Neural cell (in vitro differentiated cells): ENCODE measurements at regions not wholly inside any gene's neighbourhood (a gene's known extent, or its start where the extent isn't known, plus 50 kb on each side); places are given as distances from the start of the nearest gene placed in this dataset.

Source experiments
- H2AFZ ChIP-seq: fragments of 200-600, 300-800 bp; sonication (generic), shearing (Covaris generic); 2 replicates; pipeline ENCODE4 v1.6.0; 2014; ENCODE audit warnings: low read depth, mild to moderate bottlenecking, antibody characterized with exemption, low read length, moderate library complexity
- H3F3A ChIP-seq: fragments of 200-600 bp; shearing (Covaris generic); 2 replicates; pipeline ENCODE4 v1.6.1; 2016; ENCODE audit warnings: mild to moderate bottlenecking, moderate library complexity, mixed read lengths, antibody characterized with exemption, low read length; ENCODE audit not compliant: insufficient read depth, poor library complexity, severe bottlenecking
- H3K27ac ChIP-seq: fragments of 200-600, 300-800 bp; sonication (generic), shearing (Covaris generic); 2 replicates; pipeline ENCODE4 v1.5.1; 2014; ENCODE audit warnings: mild to moderate bottlenecking, low read length, moderate library complexity
- H3K27me3 ChIP-seq: fragments of 300-800, 200-600 bp; sonication (generic), shearing (Covaris generic); 2 replicates; pipeline ENCODE4 v1.6.0; 2014; ENCODE audit warnings: mild to moderate bottlenecking, low read depth, low read length, moderate library complexity; ENCODE audit not compliant: insufficient read depth
- H3K36me3 ChIP-seq: fragments of 300-800, 200-600 bp; sonication (generic), shearing (Covaris generic); 2 replicates; pipeline ENCODE4 v1.5.1; 2014; ENCODE audit warnings: mild to moderate bottlenecking, antibody characterized with exemption, low read length, moderate library complexity; ENCODE audit not compliant: insufficient read depth
- H3K4me2 ChIP-seq: fragments of 300-800, 200-600 bp; sonication (generic), shearing (Covaris generic); 2 replicates; pipeline ENCODE4 v1.6.0; 2014; ENCODE audit warnings: mild to moderate bottlenecking, low read length
- H3K4me3 ChIP-seq: fragments of 300-800, 200-600 bp; sonication (generic), shearing (Covaris generic); 2 replicates; pipeline ENCODE4 v1.5.1; 2014; ENCODE audit warnings: mild to moderate bottlenecking, low read length, moderate library complexity
- H3K79me2 ChIP-seq: fragments of 200-600 bp; shearing (Covaris generic); replicated peaks from 2 replicates; pipeline ENCODE4 v1.6.0; 2014; ENCODE audit warnings: mild to moderate bottlenecking, low read length, moderate library complexity; ENCODE audit not compliant: insufficient read depth
- H3K9ac ChIP-seq: fragments of 300-800, 200-600 bp; sonication (generic), shearing (Covaris generic); 2 replicates; pipeline ENCODE4 v1.6.1; 2016; ENCODE audit warnings: mild to moderate bottlenecking, low read length, mixed read lengths
- H3K9me2 ChIP-seq: fragments of 200-600 bp; shearing (Covaris generic); 2 replicates; pipeline ENCODE4 v1.6.1; 2016; ENCODE audit warnings: mild to moderate bottlenecking, low read length, mixed read lengths; ENCODE audit not compliant: insufficient read depth
- H3K9me3 ChIP-seq: fragments of 200-600, 300-800 bp; sonication (generic), shearing (Covaris generic); 2 replicates; pipeline ENCODE4 v1.6.1; 2016; ENCODE audit warnings: mild to moderate bottlenecking, mixed run types, low read length, moderate library complexity, mixed read lengths
- H4K20me1 ChIP-seq: fragments of 200-600 bp; shearing (Covaris generic); 2 replicates; pipeline ENCODE4 v1.6.1; 2016; ENCODE audit warnings: mild to moderate bottlenecking, mixed run types; ENCODE audit not compliant: insufficient read depth
- EP300 ChIP-seq: fragments of 450-650 bp; conservative IDR thresholded peaks from 2 replicates; pipeline ENCODE4 v1.6.1; 2014; ENCODE audit warnings: antibody characterized with exemption, mild to moderate bottlenecking, moderate library complexity; ENCODE audit not compliant: poor library complexity, severe bottlenecking
- EZH2 ChIP-seq: fragments of 200-600, 300-800 bp; shearing (Covaris generic), sonication (generic); IDR thresholded peaks from 2 replicates; pipeline ENCODE4 v1.6.1; 2014; ENCODE audit warnings: antibody characterized with exemption, low read length, borderline replicate concordance, mild to moderate bottlenecking; ENCODE audit not compliant: insufficient read depth, poor library complexity, severe bottlenecking
- MXI1 ChIP-seq: fragments of 450-650 bp; conservative IDR thresholded peaks from 2 replicates; pipeline ENCODE4 v1.6.1; 2014; ENCODE audit warnings: antibody characterized with exemption, mild to moderate bottlenecking; ENCODE audit not compliant: poor library complexity, severe bottlenecking
- POLR2AphosphoS5 ChIP-seq: IDR thresholded peaks from 2 replicates; pipeline ENCODE4 v1.6.1; 2012
- RAD21 ChIP-seq: fragments of 450-650 bp; conservative IDR thresholded peaks from 2 replicates; pipeline ENCODE4 v1.6.1; 2014; ENCODE audit warnings: antibody characterized with exemption, mild to moderate bottlenecking, moderate library complexity
- REST ChIP-seq: IDR thresholded peaks from 2 replicates; pipeline ENCODE4 v1.6.1; 2012; ENCODE audit warnings: borderline replicate concordance
- SMC3 ChIP-seq: fragments of 450-650 bp; conservative IDR thresholded peaks from 2 replicates; pipeline ENCODE4 v1.6.1; 2014; ENCODE audit warnings: antibody characterized with exemption, mild to moderate bottlenecking, moderate library complexity; ENCODE audit not compliant: poor library complexity
- TAF1 ChIP-seq: IDR thresholded peaks from 2 replicates; pipeline ENCODE4 v1.6.1; 2012; ENCODE audit warnings: low read depth
- TF ChIP-seq, protein P1 (sequence below): fragments of 450-650 bp; IDR thresholded peaks from 2 replicates; pipeline ENCODE4 v1.5.1; 2014; ENCODE audit warnings: antibody characterized with exemption, mild to moderate bottlenecking, moderate library complexity; ENCODE audit not compliant: poor library complexity, severe bottlenecking

DNA sequence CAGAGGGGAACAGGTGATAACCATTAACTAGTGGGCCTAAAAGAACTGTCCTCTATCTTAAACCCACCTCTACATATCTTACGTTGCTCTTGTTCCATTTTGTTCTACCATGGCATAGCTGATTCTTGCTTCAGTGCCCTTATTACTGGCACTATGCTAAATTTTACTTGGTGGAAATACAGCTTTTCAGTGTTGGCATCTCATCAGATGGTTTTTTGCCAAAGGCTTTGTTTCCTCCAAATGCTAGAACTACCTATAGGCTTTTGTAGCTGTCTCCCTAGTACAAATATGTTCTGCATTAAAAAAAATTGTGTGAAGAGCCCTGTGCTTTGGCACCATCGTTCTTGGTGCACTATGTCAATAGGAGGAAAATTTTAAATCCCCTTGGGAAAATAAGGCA lies 145.0 kb upstream of the ZBTB20 start:
- Histone ChIP-seq H3K9me2 (no peaks in the 10 kb centered on the region), H3K79me2 (no peaks in the 10 kb centered on the region), H3K36me3 (no peaks in the 10 kb centered on the region), H3K27ac (peak overlapping the region; percentile 66), H3K27me3 (no peaks in the 10 kb centered on the region), H3K4me2 (no peak overlapping the region), H3K9ac (no peak overlapping the region), H2AFZ (no peak overlapping the region), H3K9me3 (no peaks in the 10 kb centered on the region), H3F3A (no peaks in the 10 kb centered on the region), H4K20me1 (no peaks in the 10 kb centered on the region), H3K4me3 (no peak overlapping the region)
- no peak for TF ChIP-seq POLR2AphosphoS5
- TF ChIP-seq TAF1: no peak
- no peak for TF ChIP-seq MXI1
- TF ChIP-seq, protein P1, sequence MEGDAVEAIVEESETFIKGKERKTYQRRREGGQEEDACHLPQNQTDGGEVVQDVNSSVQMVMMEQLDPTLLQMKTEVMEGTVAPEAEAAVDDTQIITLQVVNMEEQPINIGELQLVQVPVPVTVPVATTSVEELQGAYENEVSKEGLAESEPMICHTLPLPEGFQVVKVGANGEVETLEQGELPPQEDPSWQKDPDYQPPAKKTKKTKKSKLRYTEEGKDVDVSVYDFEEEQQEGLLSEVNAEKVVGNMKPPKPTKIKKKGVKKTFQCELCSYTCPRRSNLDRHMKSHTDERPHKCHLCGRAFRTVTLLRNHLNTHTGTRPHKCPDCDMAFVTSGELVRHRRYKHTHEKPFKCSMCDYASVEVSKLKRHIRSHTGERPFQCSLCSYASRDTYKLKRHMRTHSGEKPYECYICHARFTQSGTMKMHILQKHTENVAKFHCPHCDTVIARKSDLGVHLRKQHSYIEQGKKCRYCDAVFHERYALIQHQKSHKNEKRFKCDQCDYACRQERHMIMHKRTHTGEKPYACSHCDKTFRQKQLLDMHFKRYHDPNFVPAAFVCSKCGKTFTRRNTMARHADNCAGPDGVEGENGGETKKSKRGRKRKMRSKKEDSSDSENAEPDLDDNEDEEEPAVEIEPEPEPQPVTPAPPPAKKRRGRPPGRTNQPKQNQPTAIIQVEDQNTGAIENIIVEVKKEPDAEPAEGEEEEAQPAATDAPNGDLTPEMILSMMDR: no peak
- no peak for TF ChIP-seq REST
- TF ChIP-seq SMC3: no peak

DNA sequence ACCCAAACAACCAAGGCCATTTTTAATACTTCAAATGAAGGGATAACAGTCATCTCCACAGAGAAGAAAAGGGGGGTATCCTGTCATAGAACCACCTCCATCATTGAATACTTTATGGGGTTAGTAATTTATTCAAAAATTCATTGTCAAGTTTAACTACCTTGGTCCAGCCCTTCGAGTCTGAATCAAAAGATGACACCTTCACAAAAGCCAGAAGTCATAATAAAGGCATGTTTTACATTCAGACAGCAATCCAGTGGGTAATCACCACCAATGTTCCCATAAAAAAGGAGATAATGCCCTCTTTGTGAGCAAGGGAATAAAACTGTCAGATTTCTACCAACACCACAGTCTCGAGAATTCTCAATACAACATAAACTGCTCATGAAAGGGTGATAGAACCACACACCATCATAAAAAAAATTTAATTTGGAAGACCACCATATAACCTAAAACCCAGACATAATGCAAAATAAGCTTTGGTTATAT lies 145.6 kb upstream of the ZBTB20 start:
- Histone ChIP-seq H3K4me2 (no peak overlapping the region), H3K27ac (peak overlapping the region; percentile 66), H3K79me2 (no peaks in the 10 kb centered on the region), H3K9me2 (no peaks in the 10 kb centered on the region), H3K27me3 (no peaks in the 10 kb centered on the region), H4K20me1 (no peaks in the 10 kb centered on the region), H3F3A (no peaks in the 10 kb centered on the region), H3K9ac (peak overlapping the region; percentile 3), H3K9me3 (no peaks in the 10 kb centered on the region), H2AFZ (no peak overlapping the region), H3K36me3 (no peaks in the 10 kb centered on the region), H3K4me3 (no peak overlapping the region)
- TF ChIP-seq TAF1 (no peak), EZH2 (no peak), SMC3 (no peak), POLR2AphosphoS5 (peak; percentile 70), RAD21 (no peak), REST (no peak), MXI1 (no peak), EP300 (peak; percentile 86)
- TF ChIP-seq, protein P1: no peak
